ENCODE measurements at regions not wholly inside any gene's neighbourhood (a gene's known extent, or its start where the extent isn't known, plus 50 kb on each side); places are given as distances from the start of the nearest gene placed in this dataset.

- WGBS, 5 donors = 84 to 90% (median 85%) methylated on average over 6 of the region's 6 CpGs
- DNase-seq = no peak
- intact Hi-C loops (cut with DNase I; ENCODE audit: low total_unique reads) = no loop called here
Observed at GRCh38 chr11:35063488-35063931, 75.5 kb upstream of the CD44 start.

GRCh38 chr11:35064114-35064800 lies 74.7 kb upstream of the CD44 start:
- Histone ChIP-seq H3K36me3 (no peaks in the 10 kb centered on the region), H3K27ac (no peak overlapping the region), H3K27me3 (replicated peaks in 1 of 7) (no peaks in the 10 kb centered on the region), H3K9me3 (no peaks in the 10 kb centered on the region), H3K4me1 (peaks cover 10 to 70% (median 28%) of the 10 kb centered on the region in 6 donors), H3K4me3 (no peak overlapping the region)
- no peak for TF ChIP-seq POLR2A (IDR thresholded peaks at IDR 0.05)
- TF ChIP-seq POLR2AphosphoS5 (IDR thresholded peaks at IDR 0.05) = no peak
- no peak for TF ChIP-seq CTCF (IDR thresholded peaks at IDR 0.05 in 8 of 11, conservative IDR thresholded peaks at IDR 0.05 in 3 of 11)
- WGBS, 5 donors = 71 to 86% (median 77%) methylated on average over 8 of the region's 8 CpGs
- DNase-seq = no peak
- intact Hi-C loops (cut with DNase I; ENCODE audit: low total_unique reads) = no loop called here

More at GRCh38 chr11:35063488-35063931, 75.5 kb upstream of the CD44 start:
- Histone ChIP-seq H3K27me3 (replicated peaks in 1 of 7) (no peaks in the 10 kb centered on the region), H3K4me1 (peaks cover 12 to 70% (median 35%) of the 10 kb centered on the region in 6 donors), H3K27ac (no peak overlapping the region), H3K9me3 (no peaks in the 10 kb centered on the region), H3K4me3 (no peak overlapping the region), H3K36me3 (no peaks in the 10 kb centered on the region)
- TF ChIP-seq POLR2A (IDR thresholded peaks at IDR 0.05) (no peak), CTCF (IDR thresholded peaks at IDR 0.05 in 8 of 11, conservative IDR thresholded peaks at IDR 0.05 in 3 of 11) (no peak), POLR2AphosphoS5 (IDR thresholded peaks at IDR 0.05) (no peak)

- Histone ChIP-seq H3K27me3 (replicated peaks in 1 of 7) (no peaks in the 10 kb centered on the region), H3K4me3 (no peak overlapping the region), H3K27ac (no peak overlapping the region), H3K9me3 (peaks cover 0 to 12% (median 8%) of the 10 kb centered on the region in 8 donors), H3K36me3 (no peaks in the 10 kb centered on the region), H3K4me1 (peaks cover 8 to 58% (median 22%) of the 10 kb centered on the region in 6 donors)
- no peak for DNase-seq
- 77 to 91% (median 88%) methylated on average over 3 of the region's 3 CpGs for WGBS, 5 donors
- TF ChIP-seq CTCF (IDR thresholded peaks at IDR 0.05 in 8 of 11, conservative IDR thresholded peaks at IDR 0.05 in 3 of 11) (no peak), POLR2A (IDR thresholded peaks at IDR 0.05) (no peak), POLR2AphosphoS5 (IDR thresholded peaks at IDR 0.05) (no peak)
- intact Hi-C loops (cut with DNase I; ENCODE audit: low total_unique reads) = no loop called here
Observed at GRCh38 chr11:35065566-35065965, 73.4 kb upstream of the CD44 start.

- H3K27me3 ChIP-seq (replicated peaks in 1 of 7) = no peaks in the 10 kb centered on the region
- peaks cover 8 to 58% (median 22%) of the 10 kb centered on the region in 6 donors for H3K4me1 ChIP-seq
- H3K36me3 ChIP-seq = no peaks in the 10 kb centered on the region
- WGBS, 5 donors = 27 to 45% (median 35%) methylated on average over 1 of the region's 1 CpG
- no peak overlapping the region for H3K4me3 ChIP-seq
- H3K9me3 ChIP-seq = peaks cover 0 to 17% (median 12%) of the 10 kb centered on the region in 8 donors
- H3K27ac ChIP-seq = peak overlapping the region in 2 of 8 donors; percentile 47 to 67
- intact Hi-C loops (cut with DNase I; ENCODE audit: low total_unique reads) = no loop called here
- TF ChIP-seq CTCF (IDR thresholded peaks at IDR 0.05 in 8 of 11, conservative IDR thresholded peaks at IDR 0.05 in 3 of 11) (no peak), POLR2A (IDR thresholded peaks at IDR 0.05) (no peak), POLR2AphosphoS5 (IDR thresholded peaks at IDR 0.05) (no peak)
- no peak for DNase-seq
Observed at GRCh38 chr11:35066030-35066429, 72.9 kb upstream of the CD44 start.

Measured in spleen (tissue), 11 donors.